Brain microvascular endothelial cell (primary cell): ENCODE measurements at regions not wholly inside any gene's neighbourhood (a gene's known extent, or its start where the extent isn't known, plus 50 kb on each side); places are given as distances from the start of the nearest gene placed in this dataset.

ENCODE experiments used
- DNase-seq: peaks from one replicate; pipeline ENCODE4 v3.0.0-alpha.2; 2020
- H3K27ac ChIP-seq: fragments of 250-450 bp; sonication (Bioruptor Pico); 2 replicates; pipeline ENCODE4 v1.5.1; 2020; ENCODE audit warnings: mild to moderate bottlenecking, moderate library complexity
- H3K27me3 ChIP-seq: fragments of 250-450 bp; sonication (Bioruptor Pico); replicated peaks from 2 replicates; pipeline ENCODE4 v1.5.1; 2020; ENCODE audit warnings: mild to moderate bottlenecking
- H3K36me3 ChIP-seq: fragments of 250-450 bp; sonication (Bioruptor Pico); replicated peaks from 2 replicates; pipeline ENCODE4 v1.5.1; 2020; ENCODE audit warnings: mild to moderate bottlenecking
- H3K4me3 ChIP-seq: 2 replicates; pipeline ENCODE4 v1.5.1; 2011; ENCODE audit warnings: low read depth, mild to moderate bottlenecking, control low read depth, low read length, moderate library complexity
- CTCF ChIP-seq: IDR thresholded peaks from 2 replicates; pipeline ENCODE4 v1.5.1; 2011; ENCODE audit warnings: low read depth, mild to moderate bottlenecking, moderate library complexity, low read length, control low read depth, inconsistent platforms; ENCODE audit errors: missing control alignments
- in situ Hi-C: cut with HindIII; loops from 2 replicates; pipeline ENCODE4 v1.10.0; 2017; ENCODE audit warnings: low sequenced_read_pairs, low pct_ligation_motif_present

- H3K27ac ChIP-seq, result no peak overlapping the region
- TF ChIP-seq CTCF, result no peak
- no peaks in the 10 kb centered on the region for H3K36me3 ChIP-seq
- in situ Hi-C loops, result no loop called here
- no peak overlapping the region for H3K4me3 ChIP-seq
- no peak for DNase-seq
- H3K27me3 ChIP-seq, result no peaks in the 10 kb centered on the region
Observed at GRCh38 chr2:149901231-149901859, 313.8 kb upstream of the MMADHC start.

GRCh38 chr2:149899390-149899789, 311.8 kb upstream of the MMADHC start:
- Histone ChIP-seq H3K27ac (no peak overlapping the region), H3K27me3 (no peaks in the 10 kb centered on the region), H3K36me3 (no peaks in the 10 kb centered on the region), H3K4me3 (no peak overlapping the region)
- in situ Hi-C loops, result no loop called here
- no peak for TF ChIP-seq CTCF
- DNase-seq, result no peak

GRCh38 chr2:149894760-149895159, 307.2 kb upstream of the MMADHC start:
- no peak for DNase-seq
- H3K27me3 ChIP-seq, result no peaks in the 10 kb centered on the region
- no peak overlapping the region for H3K27ac ChIP-seq
- H3K4me3 ChIP-seq, result no peak overlapping the region
- in situ Hi-C loops, result no loop called here
- H3K36me3 ChIP-seq, result no peaks in the 10 kb centered on the region
- no peak for TF ChIP-seq CTCF

GRCh38 chr2:149894226-149894625, 306.7 kb upstream of the MMADHC start:
- no peak for TF ChIP-seq CTCF
- H3K27me3 ChIP-seq, result no peaks in the 10 kb centered on the region
- H3K4me3 ChIP-seq, result no peak overlapping the region
- DNase-seq, result no peak
- H3K27ac ChIP-seq, result no peak overlapping the region
- no peaks in the 10 kb centered on the region for H3K36me3 ChIP-seq
- in situ Hi-C loops, result no loop called here

GRCh38 chr2:149892563-149892962, 305.0 kb upstream of the MMADHC start:
- no peak for TF ChIP-seq CTCF
- in situ Hi-C loops, result no loop called here
- DNase-seq, result no peak

GRCh38 chr2:149885946-149886345, 298.4 kb upstream of the MMADHC start:
- no peak for TF ChIP-seq CTCF
- H3K27me3 ChIP-seq, result no peaks in the 10 kb centered on the region

More at GRCh38 chr2:149892563-149892962, 305.0 kb upstream of the MMADHC start:
- no peak overlapping the region for H3K4me3 ChIP-seq
- H3K27ac ChIP-seq, result no peak overlapping the region
- no peaks in the 10 kb centered on the region for H3K27me3 ChIP-seq
- no peaks in the 10 kb centered on the region for H3K36me3 ChIP-seq

More at GRCh38 chr2:149885946-149886345, 298.4 kb upstream of the MMADHC start:
- no peak overlapping the region for H3K4me3 ChIP-seq
- H3K27ac ChIP-seq, result no peak overlapping the region
- no peak for DNase-seq
- in situ Hi-C loops, result no loop called here
- no peaks in the 10 kb centered on the region for H3K36me3 ChIP-seq
